Omental fat pad (tissue), 3 donors: ENCODE measurements at regions not wholly inside any gene's neighbourhood (a gene's known extent, or its start where the extent isn't known, plus 50 kb on each side); places are given as distances from the start of the nearest gene placed in this dataset.

Experiments
- ATAC-seq: fragments of 150-250 bp; one replicate; pipeline ENCODE4 v1.9.1; 2016; ENCODE audit warnings: mild to moderate bottlenecking, moderate library complexity; ENCODE audit not compliant: low FRiP score
- DNase-seq: peaks from one replicate; pipeline ENCODE4 v3.0.0-alpha.2; 2019; ENCODE audit warnings: low spot score
- CTCF ChIP-seq, 3 donors: fragments of 450-650 bp; IDR thresholded peaks; one replicate each; pipeline ENCODE4 v1.5.1; 2016 to 2017; ENCODE audit warnings: antibody characterized with exemption in 3 of 3, mild to moderate bottlenecking in 3 of 3, moderate library complexity in 2 of 3

- TF ChIP-seq CTCF (IDR thresholded peaks at IDR 0.05) = no peak
- ATAC-seq = no peak
- no peak for DNase-seq
These were observed 336.1 kb downstream of the TBL1XR1 start for GRCh38 chr3:176861137-176861536.

GRCh38 chr3:176856721-176857120 is 340.6 kb downstream of the TBL1XR1 start:
- no peak for ATAC-seq

GRCh38 chr3:176855901-176856486 is 341.3 kb downstream of the TBL1XR1 start:
- TF ChIP-seq CTCF (IDR thresholded peaks at IDR 0.05) = no peak
- no peak for DNase-seq
- ATAC-seq = no peak

More at GRCh38 chr3:176856721-176857120, 340.6 kb downstream of the TBL1XR1 start:
- DNase-seq = no peak
- TF ChIP-seq CTCF (IDR thresholded peaks at IDR 0.05) = no peak

GRCh38 chr3:176855213-176855612 is 342.1 kb downstream of the TBL1XR1 start:
- no peak for DNase-seq
- no peak for ATAC-seq
- no peak for TF ChIP-seq CTCF (IDR thresholded peaks at IDR 0.05)

- ATAC-seq (no peak), DNase-seq (no peak)
- TF ChIP-seq CTCF (IDR thresholded peaks at IDR 0.05) = no peak
These were observed 346.8 kb downstream of the TBL1XR1 start for GRCh38 chr3:176850498-176850897.

GRCh38 chr3:176848431-176849214 is 348.7 kb downstream of the TBL1XR1 start:
- no peak for DNase-seq
- peak; percentile 91 for ATAC-seq
- TF ChIP-seq CTCF (IDR thresholded peaks at IDR 0.05) = no peak

GRCh38 chr3:176842914-176843313 is 354.4 kb downstream of the TBL1XR1 start:
- DNase-seq (no peak), ATAC-seq (no peak)
- no peak for TF ChIP-seq CTCF (IDR thresholded peaks at IDR 0.05)
